ENCODE measurements at regions not wholly inside any gene's neighbourhood (a gene's known extent, or its start where the extent isn't known, plus 50 kb on each side); places are given as distances from the start of the nearest gene placed in this dataset.
A peak's percentile ranks its signal among the peaks of the same experiment; 100 is the strongest.

GRCh38 chr4:104795264-104795939 lies 300.7 kb upstream of the CXXC4 start:
- DNase-seq (ENCODE audit: low spot score), result no peak

- no peak for DNase-seq (ENCODE audit: low spot score)
Observed at GRCh38 chr4:104811727-104812126, 317.0 kb upstream of the CXXC4 start.

GRCh38 chr4:104815665-104816064 lies 321.0 kb upstream of the CXXC4 start:
- no peak for DNase-seq (ENCODE audit: low spot score)

- no peak for DNase-seq (ENCODE audit: low spot score)
Observed at GRCh38 chr4:104818579-104818978, 323.9 kb upstream of the CXXC4 start.

GRCh38 chr4:104826171-104826570 lies 320.5 kb upstream of the TET2 start:
- no peak for DNase-seq (ENCODE audit: low spot score)

GRCh38 chr4:104829761-104830160 lies 316.9 kb upstream of the TET2 start:
- no peak for DNase-seq (ENCODE audit: low spot score)

- no peak for DNase-seq (ENCODE audit: low spot score)
Observed at GRCh38 chr4:104848597-104849225, 298.0 kb upstream of the TET2 start.

- DNase-seq (ENCODE audit: low spot score), result no peak
Observed at GRCh38 chr4:104859601-104860237, 287.0 kb upstream of the TET2 start.

GRCh38 chr4:104860238-104861123 lies 286.2 kb upstream of the TET2 start:
- DNase-seq (ENCODE audit: low spot score), result peak; percentile 53

- DNase-seq (ENCODE audit: low spot score), result no peak
Observed at GRCh38 chr4:104866809-104867208, 279.9 kb upstream of the TET2 start.

- no peak for DNase-seq (ENCODE audit: low spot score)
Observed at GRCh38 chr4:104868533-104868932, 278.1 kb upstream of the TET2 start.

- no peak for DNase-seq (ENCODE audit: low spot score)
Observed at GRCh38 chr4:104868958-104869357, 277.7 kb upstream of the TET2 start.

GRCh38 chr4:104869831-104870230 lies 276.8 kb upstream of the TET2 start:
- DNase-seq (ENCODE audit: low spot score), result no peak

- no peak for DNase-seq (ENCODE audit: low spot score)
Observed at GRCh38 chr4:104870495-104871233, 276.0 kb upstream of the TET2 start.

- DNase-seq (ENCODE audit: low spot score), result no peak
Observed at GRCh38 chr4:104878936-104879335, 267.7 kb upstream of the TET2 start.

GRCh38 chr4:104879367-104879766 lies 267.3 kb upstream of the TET2 start:
- no peak for DNase-seq (ENCODE audit: low spot score)

GRCh38 chr4:104879854-104880253 lies 266.8 kb upstream of the TET2 start:
- no peak for DNase-seq (ENCODE audit: low spot score)

- no peak for DNase-seq (ENCODE audit: low spot score)
Observed at GRCh38 chr4:104881136-104881886, 265.4 kb upstream of the TET2 start.

- no peak for DNase-seq (ENCODE audit: low spot score)
Observed at GRCh38 chr4:104890598-104891275, 255.9 kb upstream of the TET2 start.
